ENCODE measurements at regions not wholly inside any gene's neighbourhood (a gene's known extent, or its start where the extent isn't known, plus 50 kb on each side); places are given as distances from the start of the nearest gene placed in this dataset.

DNA sequence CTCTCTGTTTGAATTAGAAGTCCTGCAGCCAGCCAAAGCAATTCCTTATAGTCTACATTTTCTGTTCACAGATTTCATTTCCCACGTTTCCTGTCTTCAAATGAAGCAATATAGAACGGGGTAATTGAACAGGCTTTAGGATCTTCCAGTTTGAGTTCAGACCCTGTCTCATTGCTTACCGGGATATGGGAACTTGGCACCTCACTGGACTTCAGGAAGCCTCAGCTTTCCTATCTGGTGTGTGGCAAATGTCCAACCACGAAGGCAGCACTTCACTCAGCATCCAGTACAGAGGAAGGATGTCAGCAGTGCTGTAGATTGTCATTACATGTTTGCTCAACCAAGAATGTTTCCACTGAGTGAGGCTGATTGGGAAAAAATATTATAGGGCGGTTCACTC is 271.1 kb upstream of the ZFP42 start:
- no peak for TF ChIP-seq CTCF (IDR thresholded peaks at IDR 0.05)
- TF ChIP-seq EZH2 (IDR thresholded peaks at IDR 0.05; ENCODE audit: borderline replicate concordance, insufficient read depth, low read depth, low read length, poor library complexity, severe bottlenecking): no peak

Data from B cell (primary cell).